ENCODE measurements at regions not wholly inside any gene's neighbourhood (a gene's known extent, or its start where the extent isn't known, plus 50 kb on each side); places are given as distances from the start of the nearest gene placed in this dataset.
"Not testable (repeated sequence)": the region's sequence is repeated elsewhere in the genome, so short reads cannot be mapped to it uniquely, and the experiment has no call there.

DNA sequence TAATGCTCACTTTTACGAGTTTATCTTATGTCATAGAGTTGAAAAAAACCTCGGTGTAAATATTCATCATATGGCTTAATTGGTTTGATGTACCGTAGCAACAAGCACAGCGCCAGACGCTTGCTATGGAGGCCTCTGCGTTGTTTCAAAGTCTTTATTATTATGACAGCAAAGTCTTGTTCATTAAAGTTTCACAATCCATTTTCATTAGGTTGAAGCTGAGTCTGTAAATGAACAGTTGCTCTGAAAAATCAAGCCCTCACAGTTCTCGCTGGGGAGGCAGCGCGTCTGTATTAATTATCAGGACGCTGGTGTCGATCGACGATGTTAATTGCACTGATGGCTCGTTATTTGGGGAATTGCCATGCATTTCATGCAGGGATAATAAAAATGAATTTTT is 185.6 kb downstream of the INSC start:
- no peak for DNase-seq

DNA sequence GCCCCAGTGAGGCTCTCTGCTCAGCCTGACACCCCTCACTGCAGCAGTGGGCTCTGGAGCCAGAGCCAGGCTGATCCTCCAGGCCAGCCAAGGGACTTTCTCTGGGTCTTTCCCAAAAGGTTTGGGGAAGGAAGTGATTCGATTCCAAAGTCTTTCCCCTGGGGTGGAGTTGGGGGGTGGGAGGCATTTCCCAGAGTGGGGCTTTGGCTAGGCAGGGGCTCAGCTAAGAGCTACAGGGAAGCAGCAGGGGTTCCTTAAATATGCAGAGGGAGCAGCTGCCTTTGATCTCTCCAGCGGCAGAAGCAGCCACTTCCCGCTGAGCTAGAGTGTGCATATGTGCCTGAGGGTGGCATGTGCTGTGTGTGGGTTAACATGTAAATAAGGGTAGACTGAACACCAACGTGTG is 192.9 kb downstream of the INSC start:
- no peak for DNase-seq

DNA sequence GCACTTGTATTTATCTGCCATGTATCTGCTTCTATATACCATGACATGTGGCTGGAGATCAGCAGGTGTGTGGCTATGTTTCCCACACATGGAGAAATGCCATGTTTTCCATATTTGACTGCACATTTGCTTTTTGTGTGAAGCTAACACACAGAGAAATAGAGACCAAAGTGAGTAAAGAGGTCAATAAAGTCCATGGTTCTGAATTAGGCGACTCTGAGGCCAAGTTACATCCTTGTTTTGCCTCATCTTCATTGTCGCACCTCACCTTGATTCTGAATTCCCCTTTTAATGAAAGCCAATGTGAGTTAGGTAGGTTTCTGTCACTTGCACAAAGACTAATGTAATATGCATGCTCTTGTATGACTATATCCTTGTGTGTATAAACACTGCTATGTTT is 194.1 kb downstream of the INSC start:
- DNase-seq, result no peak

DNA sequence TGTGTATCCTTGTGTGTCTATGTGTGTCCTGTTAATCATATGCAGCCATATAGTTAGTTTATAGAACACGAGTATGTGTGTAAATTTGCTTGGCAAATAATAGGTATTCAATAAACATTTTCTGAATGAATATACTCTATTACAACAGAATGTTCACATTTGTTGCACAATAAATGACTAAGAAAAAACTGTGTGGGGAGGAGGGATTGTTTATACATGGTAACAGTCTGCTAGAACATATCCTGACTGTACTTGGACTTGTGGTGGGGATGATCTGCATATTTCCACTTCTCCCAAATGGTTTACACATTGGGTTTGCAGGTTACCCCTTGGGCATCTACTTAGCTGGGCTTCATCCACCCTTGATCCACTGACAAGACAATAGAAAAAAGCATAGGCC is 194.6 kb downstream of the INSC start:
- DNase-seq, result no peak

DNA sequence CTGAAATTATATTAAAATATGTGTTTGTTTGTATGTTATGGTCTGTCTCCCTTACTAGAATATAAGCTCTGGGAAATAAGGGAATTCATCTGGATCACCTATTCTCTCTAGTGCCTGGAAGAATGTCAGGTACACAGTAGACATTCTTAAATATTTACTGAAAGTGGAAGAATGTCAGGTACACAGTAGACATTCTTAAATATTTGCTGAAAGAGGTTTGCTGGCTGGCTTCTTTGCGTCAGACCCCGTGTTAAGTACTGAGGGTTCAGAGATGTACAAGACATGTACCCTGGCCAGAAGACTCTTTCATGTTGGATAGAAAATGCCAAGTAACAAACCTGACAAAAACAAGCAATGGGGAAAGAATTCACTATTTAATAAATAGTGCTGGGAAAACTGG is 199.1 kb downstream of the INSC start:
- no peak for DNase-seq

DNA sequence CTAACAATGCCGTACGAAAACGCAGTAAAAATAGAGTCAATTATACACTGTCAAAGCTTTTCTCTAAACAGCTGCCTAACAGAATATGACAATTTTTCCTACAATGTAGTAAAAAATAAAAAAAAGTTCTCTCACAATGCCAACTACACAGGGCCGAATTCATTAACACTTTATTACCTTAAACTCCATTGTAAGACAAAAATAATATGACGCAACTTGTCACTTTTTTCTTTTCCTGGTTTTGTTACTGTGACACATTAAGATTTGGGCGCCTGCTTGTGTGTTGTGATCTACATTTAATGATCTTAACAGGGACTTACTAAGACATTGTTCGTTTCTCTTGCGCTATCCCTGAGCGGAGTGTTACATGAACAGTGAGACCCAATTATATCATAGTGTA is 204.1 kb downstream of the INSC start:
- DNase-seq, result no peak

DNA sequence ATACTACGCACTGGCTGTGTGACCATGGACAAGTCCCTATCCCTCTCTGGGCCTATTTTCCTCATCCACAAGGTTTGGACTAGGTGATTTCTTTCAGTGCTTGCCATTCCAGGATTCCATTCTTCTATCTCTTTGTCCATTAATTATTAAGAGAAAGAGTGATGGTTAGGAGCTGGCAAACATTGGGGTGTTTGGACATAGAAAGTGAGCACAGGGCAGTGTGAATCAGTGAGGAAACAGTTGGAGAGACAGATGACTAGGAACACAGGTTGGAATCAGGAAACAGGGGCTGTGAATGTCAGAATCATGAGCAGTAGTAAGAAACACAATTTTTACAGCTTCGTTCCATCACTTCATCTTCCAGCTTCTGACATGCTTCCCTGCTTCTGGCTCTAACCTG is 211.8 kb downstream of the INSC start:
- DNase-seq, result no peak

DNA sequence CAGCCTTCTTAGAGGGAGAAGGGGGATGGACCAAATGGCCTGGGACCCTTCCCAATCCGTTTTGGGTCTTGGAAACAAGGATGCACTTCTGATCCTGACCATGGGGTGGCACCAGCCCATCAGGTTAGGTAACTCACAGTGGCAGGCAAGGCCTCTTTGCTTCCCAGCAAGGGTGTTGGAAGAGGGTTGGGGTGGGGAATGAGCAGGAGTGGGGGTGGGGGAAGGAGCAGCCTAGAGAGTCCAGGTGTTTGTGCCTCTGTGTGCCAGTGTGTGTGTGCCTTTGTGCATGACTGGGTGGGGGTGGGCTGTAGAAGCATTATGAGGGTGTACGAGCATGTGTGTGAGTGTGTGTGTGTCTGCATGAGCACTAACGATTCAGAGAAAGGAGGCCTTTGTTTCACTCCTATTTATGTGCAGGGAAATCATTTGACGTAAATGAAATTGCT is 213.1 kb downstream of the INSC start:
- DNase-seq, result no peak

DNA sequence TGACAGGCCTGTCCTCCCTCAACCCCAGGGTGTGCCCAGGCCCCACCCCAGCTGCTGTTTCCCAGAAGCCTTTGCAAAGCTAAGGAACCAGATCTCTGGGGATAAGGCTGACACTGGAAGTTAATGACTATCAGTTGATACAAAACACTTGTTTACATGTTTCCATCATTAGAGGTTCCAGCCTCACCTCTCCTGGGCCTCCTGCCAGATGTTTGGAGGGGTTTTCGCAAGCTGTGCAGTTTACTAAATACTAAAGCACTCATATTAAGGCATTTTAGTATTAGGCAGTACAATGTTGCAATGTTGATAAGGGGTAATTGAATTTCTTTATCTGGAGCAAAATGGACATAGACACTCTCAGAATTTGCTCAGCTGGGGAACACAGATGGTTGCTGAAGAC is 218.7 kb downstream of the INSC start:
- DNase-seq, result no peak

DNA sequence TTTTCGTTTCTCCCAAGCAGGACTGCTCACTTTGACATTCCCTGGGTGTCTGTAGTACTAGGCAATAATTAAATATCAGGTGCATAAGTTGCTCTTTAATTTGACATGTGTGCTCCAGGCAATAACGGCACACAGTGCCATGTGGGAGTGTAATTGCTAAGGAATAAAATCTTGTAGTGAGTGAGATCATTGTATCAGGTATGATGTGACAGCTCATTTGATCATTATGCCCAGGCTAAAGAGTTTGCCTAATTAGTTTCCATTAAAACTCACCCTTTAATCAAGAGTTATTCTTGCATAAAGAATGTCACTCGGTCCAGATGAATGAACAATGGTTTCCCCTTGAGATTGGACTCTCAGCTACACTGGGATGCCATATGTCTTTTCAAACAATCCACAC is 220.0 kb downstream of the INSC start:
- no peak for DNase-seq

DNA sequence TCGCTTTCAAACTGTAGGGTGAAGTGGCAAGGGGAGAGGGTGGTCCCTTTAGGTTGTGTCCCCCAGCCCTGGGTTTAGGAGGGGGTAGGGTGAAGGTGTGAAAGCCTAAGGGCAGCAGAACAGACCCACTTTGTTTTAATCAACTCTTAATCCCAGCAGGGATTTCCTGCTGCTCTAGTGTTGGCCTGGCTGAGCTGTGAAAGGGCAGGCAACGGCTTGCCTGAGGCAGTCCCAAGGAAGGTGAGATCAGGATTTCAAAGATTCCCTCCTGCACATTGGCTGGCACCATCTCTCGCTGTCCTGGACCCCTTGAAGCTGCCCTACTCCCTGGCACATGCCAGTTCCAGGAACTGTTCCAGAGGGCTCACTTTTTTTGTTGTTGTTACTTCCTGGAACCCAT is 221.3 kb downstream of the INSC start:
- no peak for DNase-seq

DNA sequence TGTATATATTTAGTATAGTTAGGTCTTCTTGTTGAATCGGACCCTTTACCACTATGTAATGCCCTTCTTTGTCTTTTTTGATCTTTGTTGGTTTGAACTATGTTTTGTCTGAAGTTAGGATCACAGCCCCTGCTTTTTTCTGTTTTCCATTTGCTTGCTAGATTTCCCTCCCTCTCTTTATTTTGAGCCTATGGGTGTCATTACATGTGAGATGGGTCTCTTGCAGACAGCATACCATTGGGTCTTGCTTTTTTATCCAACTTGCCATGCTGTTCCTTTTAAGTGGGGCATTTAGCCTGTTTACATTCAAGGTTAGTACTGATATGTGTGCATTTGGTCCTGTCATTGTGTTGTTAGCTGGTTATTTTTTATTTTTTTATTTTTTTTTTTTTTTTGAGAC is 224.6 kb downstream of the INSC start:
- no peak for DNase-seq

DNA sequence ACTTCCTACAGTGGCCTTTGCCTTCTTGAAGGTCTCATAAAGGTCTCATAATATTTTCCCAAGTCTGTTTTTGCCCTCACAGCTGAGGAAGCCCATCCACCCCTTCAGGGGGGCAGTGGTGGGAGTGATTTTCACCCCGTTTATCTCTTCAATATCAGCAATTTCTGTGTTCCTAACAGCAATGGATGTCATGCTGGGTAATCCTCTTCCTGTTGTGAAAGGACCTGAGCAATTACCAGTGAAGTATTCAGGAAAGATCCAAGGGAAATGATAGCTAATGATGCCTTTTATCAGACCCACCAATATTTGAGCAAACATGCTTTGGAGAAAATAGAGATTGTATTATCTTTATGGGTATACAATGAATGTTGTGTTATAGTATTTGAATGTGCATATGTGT is 226.9 kb downstream of the INSC start:
- no peak for DNase-seq

DNA sequence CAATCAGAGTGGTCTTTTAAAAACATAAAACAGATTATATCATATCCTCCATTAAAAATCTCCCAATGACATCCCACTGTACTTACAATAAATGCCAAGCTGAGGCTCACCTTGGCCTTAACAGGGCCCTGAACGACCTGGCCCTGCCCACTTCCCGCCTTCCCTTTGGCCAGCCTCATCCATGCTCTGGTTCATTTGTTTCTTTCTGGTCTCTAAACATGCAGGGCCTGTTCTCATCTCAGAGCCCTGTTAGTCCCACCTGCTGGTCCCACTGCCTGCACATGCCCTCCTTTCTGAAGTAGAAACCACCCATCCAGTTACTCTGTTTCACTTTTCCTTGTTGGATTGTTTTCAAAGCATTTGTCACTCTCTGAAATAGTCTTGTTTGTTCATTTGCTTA is 227.4 kb downstream of the INSC start:
- no peak for DNase-seq

DNA sequence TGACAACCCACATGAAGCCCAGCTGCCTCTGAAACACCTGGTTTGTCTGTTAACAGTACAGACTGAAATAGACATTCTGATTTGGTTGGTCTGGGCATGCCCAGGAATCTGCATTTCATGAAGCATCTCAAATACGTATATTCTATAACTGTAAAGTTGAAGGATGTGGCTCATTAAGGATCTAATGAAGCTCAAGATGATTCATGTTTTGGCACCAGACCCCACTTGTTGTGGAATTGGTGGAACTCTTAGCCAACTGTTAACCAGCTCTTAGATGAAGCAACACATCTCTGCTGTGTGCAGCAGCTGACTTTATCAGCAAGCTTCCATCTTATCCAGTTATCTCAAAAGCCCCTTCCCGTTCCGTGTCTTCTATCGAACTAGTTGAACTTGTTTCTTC is 232.2 kb downstream of the INSC start:
- no peak for DNase-seq

DNA sequence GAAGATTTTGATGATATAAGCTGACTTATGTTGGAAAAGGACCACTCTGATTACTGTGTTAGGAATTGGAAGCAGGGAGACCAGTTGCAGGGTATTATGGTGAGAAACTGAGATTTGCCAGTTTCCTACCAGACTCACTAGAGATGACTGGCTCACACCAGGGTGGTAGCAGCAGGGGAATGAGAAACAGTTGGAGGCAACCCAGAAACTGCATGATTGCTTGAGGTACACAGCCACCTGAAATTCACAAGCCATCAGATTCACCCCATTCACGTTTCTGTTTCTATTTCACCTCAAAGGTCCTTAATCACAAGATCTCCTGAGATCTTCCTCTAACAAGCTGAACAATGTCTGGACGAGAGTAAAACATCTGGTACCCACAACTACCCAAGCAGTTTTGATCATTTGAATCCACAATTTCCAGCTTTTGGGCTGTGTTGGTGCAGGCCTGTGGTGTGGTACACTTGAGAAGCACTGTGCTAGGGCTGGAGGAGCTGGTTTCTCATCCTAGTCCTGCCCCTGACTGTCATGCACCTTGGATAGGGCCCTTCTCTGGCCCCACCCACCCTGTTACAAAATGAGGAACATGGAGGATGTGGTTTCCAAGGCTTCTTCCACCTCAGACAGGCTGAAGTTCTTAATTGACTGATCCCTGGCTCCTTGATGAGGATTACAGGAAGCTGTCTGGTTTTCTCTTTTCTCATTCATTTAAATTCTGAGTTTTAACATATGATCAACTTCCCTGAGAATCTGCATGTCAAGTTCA is 233.4 kb downstream of the INSC start:
- no peak for DNase-seq

DNA sequence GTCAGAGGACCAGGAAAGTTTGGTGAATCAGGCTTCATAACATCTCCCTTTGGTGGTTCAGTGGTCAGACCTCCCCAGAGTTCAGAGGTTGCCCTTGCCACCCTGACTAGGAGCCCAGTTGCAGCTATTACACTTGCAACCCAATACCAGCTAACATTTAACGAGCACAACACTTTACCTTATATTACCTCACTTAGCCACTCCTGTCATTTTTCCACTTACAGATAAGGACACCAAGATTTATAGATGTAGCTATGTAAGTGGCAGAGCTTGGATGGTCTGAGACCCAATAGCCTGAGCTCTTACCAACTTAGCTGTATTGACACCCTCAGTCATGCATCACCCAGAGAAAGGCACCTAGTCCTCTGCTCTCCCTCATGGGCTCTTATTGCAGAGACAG is 234.7 kb downstream of the INSC start:
- DNase-seq, result no peak

DNA sequence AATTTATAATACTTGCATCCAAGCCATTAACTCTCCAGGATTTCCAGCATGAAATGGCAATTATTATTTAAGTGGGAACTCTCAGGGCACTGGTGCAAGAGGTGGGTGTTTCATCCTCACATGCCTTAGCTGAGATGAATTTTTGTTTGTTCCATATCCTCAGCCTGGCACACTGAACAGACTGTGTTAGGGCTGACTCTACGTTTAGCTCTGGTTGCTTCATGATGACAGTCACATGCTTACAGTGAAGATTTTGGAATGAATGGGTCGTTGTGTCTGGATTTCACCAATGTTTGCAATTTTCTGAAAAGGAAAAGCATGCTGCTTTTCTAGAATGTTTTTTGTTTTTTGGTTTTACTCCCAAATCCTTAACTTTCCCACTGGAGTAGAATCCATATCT is 246.6 kb downstream of the INSC start:
- no peak for DNase-seq

DNA sequence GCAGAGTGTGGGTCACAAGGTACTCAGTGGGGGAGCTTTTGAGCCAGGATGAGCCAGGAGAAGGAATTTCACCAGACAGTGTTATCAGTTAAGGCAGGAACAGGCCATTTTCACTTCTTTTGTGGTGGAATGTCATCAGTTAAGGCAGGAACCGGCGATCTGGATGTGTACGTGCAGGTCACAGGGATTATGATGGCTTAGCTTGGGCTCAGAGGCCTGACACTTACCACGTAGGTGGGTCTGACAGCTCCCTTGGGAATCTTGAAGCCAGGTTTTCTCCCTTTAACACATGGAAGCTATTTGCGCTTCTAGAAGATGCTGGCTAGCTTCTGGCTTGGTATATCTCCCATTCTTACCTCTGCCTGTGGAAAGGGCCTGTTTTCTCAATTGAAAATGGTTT is 250.6 kb downstream of the INSC start:
- DNase-seq, result not testable (repeated sequence)

DNA sequence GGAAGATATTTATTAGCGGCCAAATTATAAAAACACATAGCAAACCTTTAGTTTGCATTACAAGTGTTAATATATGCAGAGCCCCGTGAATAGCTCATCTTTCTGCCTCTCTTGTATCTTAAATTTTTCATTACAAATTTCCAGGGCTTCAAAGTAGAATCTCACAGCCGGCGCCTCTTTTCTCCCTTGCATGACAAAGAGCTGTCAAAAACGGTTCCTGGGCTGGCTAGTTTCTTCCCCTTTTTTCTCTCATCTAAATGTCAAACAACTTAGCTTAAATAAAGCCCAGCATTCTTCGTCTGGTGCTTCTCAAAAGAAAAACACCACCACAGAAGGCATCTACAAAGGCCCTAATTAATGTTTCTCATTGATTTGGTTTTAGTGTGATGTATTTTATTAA is 253.0 kb downstream of the INSC start:
- DNase-seq, result no peak

DNA sequence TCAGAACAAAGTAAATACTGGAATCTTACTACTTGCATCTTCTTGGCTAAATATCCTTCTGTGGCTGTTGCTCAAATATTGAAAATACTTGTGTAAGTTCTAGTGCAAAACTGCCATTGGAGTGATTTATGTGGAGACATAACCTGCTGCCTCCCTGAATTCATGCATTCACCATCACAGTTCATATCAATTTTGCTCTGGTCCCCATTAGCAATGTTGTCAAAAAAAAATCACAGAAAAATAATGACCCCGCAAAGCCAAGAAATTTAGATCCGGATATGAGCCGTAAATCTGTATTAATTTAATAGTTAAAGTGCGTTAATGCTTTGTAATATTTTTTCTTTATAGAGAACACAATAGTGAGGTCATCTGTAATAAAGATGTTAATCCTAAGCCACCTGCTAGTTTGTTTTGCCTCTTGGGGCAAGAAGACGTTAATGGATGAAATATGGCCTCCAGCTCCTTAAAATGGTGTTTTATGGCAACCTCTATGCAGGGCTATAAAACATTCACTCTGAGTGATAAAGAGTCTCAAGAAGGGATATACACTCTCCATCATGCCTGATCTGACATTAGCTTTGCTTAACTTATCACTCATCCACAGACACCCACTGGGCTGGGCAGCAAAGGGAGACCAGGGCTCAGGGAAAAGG is 255.9 kb downstream of the INSC start:
- DNase-seq, result no peak

DNA sequence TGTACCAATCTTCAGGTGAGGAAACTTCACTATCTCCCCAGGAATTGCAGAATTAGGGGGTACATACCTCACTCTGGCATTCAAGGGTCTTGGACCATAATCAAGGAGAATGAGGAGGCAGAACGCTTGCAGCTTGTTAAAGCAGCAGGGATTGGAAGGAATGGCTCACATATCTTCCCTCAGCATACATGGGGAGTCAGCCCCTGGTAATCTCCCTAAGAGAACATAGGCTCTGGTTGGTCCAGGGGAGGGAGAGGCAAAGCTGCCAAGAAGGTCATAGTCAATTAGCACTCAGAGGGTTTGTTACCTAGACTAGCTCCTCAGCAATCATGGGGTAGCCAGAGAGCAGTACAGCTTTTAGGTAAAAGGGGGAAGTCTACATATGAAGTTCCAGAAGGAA is 256.8 kb downstream of the INSC start:
- DNase-seq, result no peak

DNA sequence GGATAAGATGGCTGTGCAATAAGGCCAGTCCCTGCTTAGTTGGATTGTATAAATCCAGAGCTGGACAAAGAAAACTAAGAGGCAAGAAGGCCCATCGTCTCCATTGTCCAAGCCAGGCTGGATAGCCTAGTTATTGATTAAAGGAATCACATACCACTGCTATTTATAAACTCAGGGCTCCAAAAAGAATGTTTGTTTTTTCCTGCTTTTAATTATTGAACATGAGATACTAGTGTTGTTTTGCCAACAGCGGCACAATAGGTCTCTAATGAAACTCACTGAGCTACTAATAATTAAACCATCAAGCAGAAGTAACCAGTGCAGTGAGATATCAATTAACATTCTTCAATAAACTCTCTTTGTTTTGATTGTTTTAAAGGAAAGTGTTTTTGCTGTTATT is 259.7 kb downstream of the INSC start:
- no peak for DNase-seq

DNA sequence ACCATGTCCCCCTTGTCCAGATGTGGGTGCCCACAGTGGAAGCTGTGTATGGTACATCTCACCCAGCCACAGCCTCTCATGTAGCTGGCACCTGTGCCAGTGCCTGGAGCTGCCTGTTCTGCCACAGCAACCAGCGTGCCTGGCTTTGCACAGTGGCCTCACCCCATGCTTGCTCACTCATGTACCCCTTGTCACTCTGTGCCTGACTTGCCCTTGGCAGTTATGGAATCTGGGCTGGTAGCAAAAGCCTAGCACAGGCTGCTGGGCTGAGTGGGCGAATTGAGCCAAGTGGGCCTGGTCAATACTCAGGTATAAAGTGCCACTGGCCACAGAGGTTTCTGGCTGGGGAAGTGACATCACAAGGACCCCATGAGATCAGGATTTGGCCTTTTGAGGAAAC is 264.2 kb downstream of the INSC start:
- no peak for DNase-seq

DNA sequence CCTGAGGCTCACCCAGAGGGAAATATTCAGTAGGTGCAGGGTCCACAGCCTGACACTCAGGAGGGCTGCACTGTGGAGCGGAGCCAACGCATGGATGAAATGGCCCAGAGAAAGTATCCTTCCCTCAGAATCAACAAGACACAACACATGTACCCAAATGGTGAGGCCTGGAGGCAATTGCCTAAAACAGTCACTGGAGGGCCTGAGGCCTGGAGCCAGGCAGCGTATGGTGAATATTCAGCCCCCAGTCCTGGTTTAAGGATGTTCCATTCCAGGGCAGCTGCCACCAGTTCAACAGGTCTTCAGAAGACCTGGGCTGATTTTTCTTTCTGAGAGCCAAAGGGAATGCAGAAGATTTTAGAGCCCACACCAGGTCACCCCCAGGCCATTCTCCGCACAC is 264.8 kb downstream of the INSC start:
- DNase-seq, result no peak
